Spleen (tissue), 11 donors: ENCODE measurements at regions not wholly inside any gene's neighbourhood (a gene's known extent, or its start where the extent isn't known, plus 50 kb on each side); places are given as distances from the start of the nearest gene placed in this dataset.
"Not testable (repeated sequence)": the region's sequence is repeated elsewhere in the genome, so short reads cannot be mapped to it uniquely, and the experiment has no call there.

Experiments used
- DNase-seq: peaks from one replicate; pipeline ENCODE4 v3.0.0-alpha.2; 2020
- H3K27ac ChIP-seq, 8 donors: fragments of 200-600 bp; sonication (generic) in 7 of 8; 1 replicate in 4 of 8; 2 replicates in 4 of 8; pipeline versions ENCODE4 v1.5.0 to v1.8.0; 2016 to 2021; ENCODE audit warnings: inconsistent platforms in 4 of 8, mild to moderate bottlenecking in 4 of 8, moderate library complexity in 1 of 8
- H3K27me3 ChIP-seq, 7 donors: fragments of 200-600 bp; sonication (generic) in 6 of 7; replicated peaks in 1 of 7; 1 replicate in 4 of 7; 2 replicates in 3 of 7; pipeline versions ENCODE4 v1.5.0 to v1.8.0; 2016 to 2021; ENCODE audit warnings: inconsistent platforms in 3 of 7, mild to moderate bottlenecking in 1 of 7
- H3K36me3 ChIP-seq, 6 donors: fragments of 200-600 bp; sonication (generic) in 5 of 6; 1 replicate in 4 of 6; 2 replicates in 2 of 6; pipeline versions ENCODE4 v1.5.0 to v1.8.0; 2016 to 2021; ENCODE audit warnings: inconsistent platforms in 2 of 6
- H3K4me1 ChIP-seq, 6 donors: fragments of 200-600 bp; sonication (generic) in 5 of 6; 1 replicate in 3 of 6; 2 replicates in 3 of 6; pipeline versions ENCODE4 v1.5.0 to v1.8.0; 2016 to 2021; ENCODE audit warnings: inconsistent platforms in 3 of 6
- H3K4me3 ChIP-seq, 8 donors: fragments of 200-600 bp; sonication (generic) in 7 of 8; 1 replicate in 4 of 8; 2 replicates in 4 of 8; pipeline versions ENCODE4 v1.5.0 to v1.8.0; 2016 to 2021; ENCODE audit warnings: inconsistent platforms in 4 of 8, mild to moderate bottlenecking in 4 of 8, moderate library complexity in 2 of 8
- H3K9me3 ChIP-seq, 8 donors: fragments of 200-600 bp; sonication (generic) in 7 of 8; 1 replicate in 4 of 8; 2 replicates in 4 of 8; pipeline versions ENCODE4 v1.5.0 to v1.8.0; 2016 to 2021; ENCODE audit warnings: inconsistent platforms in 4 of 8
- POLR2A ChIP-seq, 3 donors: fragments of 450-650 bp; IDR thresholded peaks; one replicate each; pipeline ENCODE4 v1.5.1; 2017; ENCODE audit warnings: antibody characterized with exemption in 3 of 3, mild to moderate bottlenecking in 1 of 3
- POLR2AphosphoS5 ChIP-seq, 3 donors: sonication (generic); formaldehyde crosslinking; IDR thresholded peaks; one replicate each; pipeline ENCODE4 v1.5.1; 2017; ENCODE audit warnings: antibody characterized with exemption in 3 of 3
- WGBS, 5 donors: extraction: QIAGEN DNeasy Blood & Tissue Kit in 3 of 5; methylation state at CpG; one replicate each; pipeline versions ENCODE4 v1.1.5 to v1.1.7; 2013 to 2018; 5-methylcytosine and 5-hydroxymethylcytosine counted together
- intact Hi-C: fragments of 100-400 bp; cut with DNase I; formaldehyde crosslinking; loops from one replicate; pipeline ENCODE4 v1.15.0; 2023; ENCODE audit warnings: low total_unique reads
- TF ChIP-seq, protein P1 (sequence below), 11 experiments: fragments of 200-600 bp in 7 of 11; fragments of 450-650 bp in 4 of 11; sonication (generic) in 4 of 11; IDR thresholded peaks in 8 of 11; conservative IDR thresholded peaks in 3 of 11; 1 replicate in 7 of 11; 2 replicates in 4 of 11; pipeline versions ENCODE4 v1.4.0 to v1.8.0; 2016 to 2021; ENCODE audit warnings: antibody characterized with exemption in 11 of 11, inconsistent platforms in 4 of 11, mild to moderate bottlenecking in 1 of 11
- donor health status: healthy with polysubstance abuse.
- donor health status: DM: no; HTN: no; CAD: no; lungs with moderate emphysema.
- donor health status: DM: no; HTN: no; CAD: no.
- donor health status: Bipolar disorder and iron deficiency.
- donor health status: healthy.
- donor health status: DM: no; HTN: no; CAD: no.
- donor health status: DM: yes; HTN: yes; CAD: no.

DNA sequence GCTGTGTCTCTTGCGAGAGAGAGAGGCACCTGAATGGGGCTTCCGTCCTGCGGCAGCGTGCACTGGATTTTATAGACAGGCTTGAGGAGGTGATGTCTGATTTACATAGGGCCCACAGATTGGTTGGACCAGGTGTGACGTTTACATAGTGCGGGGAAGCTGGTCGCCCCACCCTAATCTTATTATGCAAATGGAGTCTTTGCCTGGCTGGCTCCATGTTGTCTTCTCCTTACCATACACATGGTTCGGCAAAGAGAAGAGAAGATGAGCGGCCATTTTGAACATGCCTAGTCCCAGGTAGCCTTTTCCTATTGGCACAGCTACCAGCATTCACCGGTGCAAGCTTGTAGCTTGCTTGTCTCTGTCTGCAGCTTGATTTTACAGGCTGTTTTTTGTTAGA, 238.5 kb upstream of the GALNT17 start:
- TF ChIP-seq POLR2AphosphoS5 (IDR thresholded peaks at IDR 0.05) (no peak), POLR2A (IDR thresholded peaks at IDR 0.05) (no peak)
- TF ChIP-seq, protein P1, sequence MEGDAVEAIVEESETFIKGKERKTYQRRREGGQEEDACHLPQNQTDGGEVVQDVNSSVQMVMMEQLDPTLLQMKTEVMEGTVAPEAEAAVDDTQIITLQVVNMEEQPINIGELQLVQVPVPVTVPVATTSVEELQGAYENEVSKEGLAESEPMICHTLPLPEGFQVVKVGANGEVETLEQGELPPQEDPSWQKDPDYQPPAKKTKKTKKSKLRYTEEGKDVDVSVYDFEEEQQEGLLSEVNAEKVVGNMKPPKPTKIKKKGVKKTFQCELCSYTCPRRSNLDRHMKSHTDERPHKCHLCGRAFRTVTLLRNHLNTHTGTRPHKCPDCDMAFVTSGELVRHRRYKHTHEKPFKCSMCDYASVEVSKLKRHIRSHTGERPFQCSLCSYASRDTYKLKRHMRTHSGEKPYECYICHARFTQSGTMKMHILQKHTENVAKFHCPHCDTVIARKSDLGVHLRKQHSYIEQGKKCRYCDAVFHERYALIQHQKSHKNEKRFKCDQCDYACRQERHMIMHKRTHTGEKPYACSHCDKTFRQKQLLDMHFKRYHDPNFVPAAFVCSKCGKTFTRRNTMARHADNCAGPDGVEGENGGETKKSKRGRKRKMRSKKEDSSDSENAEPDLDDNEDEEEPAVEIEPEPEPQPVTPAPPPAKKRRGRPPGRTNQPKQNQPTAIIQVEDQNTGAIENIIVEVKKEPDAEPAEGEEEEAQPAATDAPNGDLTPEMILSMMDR (IDR thresholded peaks at IDR 0.05 in 8 of 11, conservative IDR thresholded peaks at IDR 0.05 in 3 of 11) = no peak
- H3K4me1 ChIP-seq = no peaks in the 10 kb centered on the region
- intact Hi-C loops = no loop called here
- no peaks in the 10 kb centered on the region for H3K27me3 ChIP-seq
- WGBS, 5 donors = 84 to 93% (median 89%) methylated on average over 10 of the region's 10 CpGs
- H3K4me3 ChIP-seq = no peak overlapping the region
- no peak overlapping the region for H3K27ac ChIP-seq
- H3K9me3 ChIP-seq = peaks cover 0 to 42% (median 33%) of the 10 kb centered on the region in 8 donors
- no peak for DNase-seq
- H3K36me3 ChIP-seq = no peaks in the 10 kb centered on the region

DNA sequence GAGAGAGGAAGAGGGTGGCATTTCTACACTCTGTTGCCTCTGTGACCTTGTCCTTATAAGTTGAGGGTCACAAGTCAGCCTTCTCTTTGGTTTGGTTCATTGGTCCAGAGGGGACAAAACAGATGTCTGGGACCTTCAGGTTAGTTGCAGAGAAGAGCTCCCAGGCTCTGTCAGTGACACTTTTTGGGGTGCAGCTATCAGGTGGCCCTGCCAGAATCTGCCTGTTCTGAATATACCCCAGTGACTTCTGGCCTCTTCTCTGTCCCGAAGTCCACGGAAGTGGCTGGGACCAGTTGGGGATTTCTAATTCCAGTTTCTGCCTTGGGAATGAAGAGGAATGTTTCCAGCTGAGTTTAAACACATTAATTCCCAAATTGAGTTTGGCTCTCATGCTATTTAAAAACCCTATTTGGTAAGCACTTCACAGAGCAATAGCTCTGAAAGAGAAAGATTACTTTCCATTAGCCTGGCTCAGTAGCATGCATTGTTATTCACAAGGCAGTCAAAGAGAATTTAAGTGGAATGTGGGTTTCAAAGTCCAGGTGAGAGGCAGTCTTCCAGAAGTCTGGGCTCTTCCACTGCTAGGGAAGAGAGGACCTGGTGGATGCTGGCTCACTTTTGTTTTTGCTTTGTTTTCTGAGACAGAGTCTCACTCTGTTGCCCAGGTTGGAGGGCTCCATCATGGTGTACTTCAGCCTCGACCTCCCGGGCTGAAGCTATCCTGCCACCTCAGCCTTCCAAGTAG, 237.8 kb upstream of the GALNT17 start:
- Histone ChIP-seq H3K4me1 (no peaks in the 10 kb centered on the region), H3K27ac (no peak overlapping the region), H3K9me3 (peaks cover 0 to 35% (median 26%) of the 10 kb centered on the region in 8 donors), H3K36me3 (no peaks in the 10 kb centered on the region), H3K27me3 (no peaks in the 10 kb centered on the region), H3K4me3 (no peak overlapping the region)
- DNase-seq = no peak
- intact Hi-C loops = no loop called here
- 61 to 80% (median 72%) methylated on average over 2 to 4 of the region's 4 CpGs for WGBS, 5 donors
- no peak for TF ChIP-seq POLR2A (IDR thresholded peaks at IDR 0.05)

- TF ChIP-seq POLR2AphosphoS5 (IDR thresholded peaks at IDR 0.05) (no peak), POLR2A (IDR thresholded peaks at IDR 0.05) (no peak)
- TF ChIP-seq, protein P1 (IDR thresholded peaks at IDR 0.05 in 8 of 11, conservative IDR thresholded peaks at IDR 0.05 in 3 of 11) = no peak
- 82 to 98% (median 86%) methylated on average over 6 of the region's 6 CpGs for WGBS, 5 donors
Observed at GRCh38 chr7:70894799-70895198, 237.1 kb upstream of the GALNT17 start.

GRCh38 chr7:70895337-70896200, 236.4 kb upstream of the GALNT17 start:
- H3K36me3 ChIP-seq, DNase-seq, H3K27ac ChIP-seq, H3K4me1 ChIP-seq, H3K4me3 ChIP-seq, intact Hi-C loops, H3K27me3 ChIP-seq: not testable (repeated sequence)
- H3K9me3 ChIP-seq = peaks cover 0 to 21% (median 12%) of the 10 kb centered on the region in 8 donors
- WGBS, 5 donors = 58 to 71% (median 68%) methylated on average over 7 of the region's 7 CpGs

More at GRCh38 chr7:70894799-70895198, 237.1 kb upstream of the GALNT17 start:
- Histone ChIP-seq H3K36me3 (no peaks in the 10 kb centered on the region), H3K9me3 (peaks cover 0 to 28% (median 20%) of the 10 kb centered on the region in 8 donors), H3K4me1 (no peaks in the 10 kb centered on the region), H3K4me3 (no peak overlapping the region), H3K27ac (no peak overlapping the region), H3K27me3 (no peaks in the 10 kb centered on the region)
- intact Hi-C loops = no loop called here
- no peak for DNase-seq
